ENCODE measurements at regions not wholly inside any gene's neighbourhood (a gene's known extent, or its start where the extent isn't known, plus 50 kb on each side); places are given as distances from the start of the nearest gene placed in this dataset.

DNA sequence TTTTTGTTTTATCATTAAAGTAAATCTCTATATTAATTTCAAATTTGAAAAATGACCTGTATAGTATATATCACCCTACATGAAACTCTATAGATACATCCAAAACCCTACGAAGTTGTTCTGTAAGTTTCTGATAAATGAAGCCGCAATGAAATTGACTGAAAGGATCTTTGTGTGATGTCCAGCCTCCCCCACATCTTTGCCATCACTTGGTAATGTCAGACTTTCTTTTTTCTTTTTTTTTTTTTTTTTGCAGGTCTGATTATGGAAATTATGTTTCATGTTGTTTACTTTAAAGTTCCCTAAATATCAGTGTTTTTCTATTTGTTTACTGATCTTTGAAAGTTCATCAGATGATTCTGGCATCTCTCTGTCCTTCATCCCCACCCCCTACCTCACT, 155.6 kb upstream of the CDH4 start:
- Histone ChIP-seq H2BK20ac (ENCODE audit: low read length) (no peak overlapping the region), H3K14ac (ENCODE audit: insufficient read length) (no peak overlapping the region), H2BK5ac (ENCODE audit: low read depth, low read length) (no peak overlapping the region), H3K23me2 (ENCODE audit: low read depth, low read length) (no peaks in the 10 kb centered on the region), H3K4ac (replicated peaks; ENCODE audit: insufficient read length, low read depth, low read length) (no peak overlapping the region), H3K79me1 (ENCODE audit: low read depth, low read length) (no peaks in the 10 kb centered on the region), H3K4me3 (ENCODE audit: extremely low read depth in 1 of 4, insufficient read depth in 2 of 4, low read depth in 3 of 4, low read length in 4 of 4) (no peak overlapping the region), H4K8ac (ENCODE audit: extremely low read depth, insufficient read depth, low read length) (no peak overlapping the region), H3K56ac (replicated peaks; ENCODE audit: insufficient read length, low read depth, low read length) (no peak overlapping the region), H2BK15ac (ENCODE audit: low read length) (no peak overlapping the region), H4K20me1 (replicated peaks in 1 of 2; ENCODE audit: control insufficient read depth in 1 of 2, insufficient read depth in 2 of 2, low read length in 2 of 2) (no peaks in the 10 kb centered on the region), H4K5ac (ENCODE audit: insufficient read length, low read depth, low read length) (no peak overlapping the region), H2BK120ac (replicated peaks; ENCODE audit: low read depth, low read length) (no peak overlapping the region), H4K91ac (replicated peaks; ENCODE audit: insufficient read length, low read length) (no peak overlapping the region), H3K27me3 (replicated peaks in 1 of 4; ENCODE audit: control insufficient read depth in 3 of 4, extremely low read depth in 1 of 4, insufficient read depth in 3 of 4, low read length in 3 of 4) (peaks cover 2 to 17% (median 8%) of the 10 kb centered on the region in 4 experiments; a peak in 5 of 7 replicates), H3K4me2 (ENCODE audit: insufficient read depth in 1 of 2, low read depth in 2 of 2, low read length in 2 of 2) (no peak overlapping the region), H3K23ac (ENCODE audit: insufficient read length) (no peak overlapping the region), H3K4me1 (replicated peaks in 1 of 4; ENCODE audit: control insufficient read depth in 3 of 4, insufficient read depth in 4 of 4, low read length in 3 of 4) (no peaks in the 10 kb centered on the region; a peak in 1 of 7 replicates), H3K36me3 (ENCODE audit: control insufficient read depth in 2 of 4, insufficient read depth in 4 of 4, low read length in 3 of 4) (no peaks in the 10 kb centered on the region), H3K79me2 (ENCODE audit: control insufficient read depth in 1 of 2, insufficient read depth in 2 of 2, low read length in 2 of 2) (no peaks in the 10 kb centered on the region), H2AFZ (ENCODE audit: low read length) (no peak overlapping the region), H3K18ac (ENCODE audit: extremely low read depth, low read length) (no peak overlapping the region), H2AK5ac (ENCODE audit: low read depth, low read length) (no peak overlapping the region), H2BK12ac (ENCODE audit: low read depth, low read length) (no peak overlapping the region), H3K27ac (ENCODE audit: low read depth, low read length) (no peak overlapping the region), H3K9ac (replicated peaks in 1 of 4; ENCODE audit: extremely low read depth in 1 of 4, low read depth in 3 of 4, low read length in 3 of 4) (no peak overlapping the region), H3K9me3 (ENCODE audit: insufficient read depth in 2 of 2, low read depth in 1 of 2, low read length in 1 of 2) (0 out of 4 replicates have a peak, but pooled peaks cover 0 to 3% of the 10 kb centered on the region in 2 experiments)
- FAIRE-seq (no peak), DNase-seq (ENCODE audit: low read depth in 1 of 2, low spot score in 2 of 2) (no peak)
- CTCF ChIA-PET (ENCODE audit: partially characterized antibody), result interaction anchor here (0.9 kb wide), 1 partner anchor 13 kb away, joined by 3 read pairs; no protein-coding TSS in a partner anchor
- WGBS, 2 experiments (ENCODE audit: extremely low coverage in 1 of 2, insufficient coverage in 1 of 2, insufficient read length in 1 of 2, insufficient replicate concordance in 2 of 2, low coverage in 1 of 2, low lambda C conversion rate in 2 of 2, missing lambda C conversion rate in 1 of 2), result 92% methylated on average over 2 of the region's 2 CpGs; no CpG with 5 or more reads in 1 of the 2 experiments
- TF ChIP-seq RFX5 (IDR thresholded peaks at IDR 0.05; ENCODE audit: borderline replicate concordance, low read depth, low read length), result no peak
- no peak for TF ChIP-seq SP1 (IDR thresholded peaks at IDR 0.05; ENCODE audit: low read depth, low read length)
- no peak for TF ChIP-seq TEAD4 (IDR thresholded peaks at IDR 0.05; ENCODE audit: low read depth, low read length)
- TF ChIP-seq TAF1 (IDR thresholded peaks at IDR 0.05; ENCODE audit: low read depth, low read length), result no peak
- TF ChIP-seq KDM5A (IDR thresholded peaks at IDR 0.05; ENCODE audit: low read length), result no peak
- TF ChIP-seq TAF7 (optimal IDR thresholded peaks at IDR 0.05; ENCODE audit: borderline replicate concordance, low read depth, low read length), result no peak
- TF ChIP-seq CREB1 (IDR thresholded peaks at IDR 0.05), result no peak
- no peak for TF ChIP-seq CHD2 (IDR thresholded peaks at IDR 0.05; ENCODE audit: low read length)
- POLR2A ChIA-PET (ENCODE audit: partially characterized antibody), result no interaction called here

All from H1 (cell line).